ENCODE measurements at regions not wholly inside any gene's neighbourhood (a gene's known extent, or its start where the extent isn't known, plus 50 kb on each side); places are given as distances from the start of the nearest gene placed in this dataset.

DNA sequence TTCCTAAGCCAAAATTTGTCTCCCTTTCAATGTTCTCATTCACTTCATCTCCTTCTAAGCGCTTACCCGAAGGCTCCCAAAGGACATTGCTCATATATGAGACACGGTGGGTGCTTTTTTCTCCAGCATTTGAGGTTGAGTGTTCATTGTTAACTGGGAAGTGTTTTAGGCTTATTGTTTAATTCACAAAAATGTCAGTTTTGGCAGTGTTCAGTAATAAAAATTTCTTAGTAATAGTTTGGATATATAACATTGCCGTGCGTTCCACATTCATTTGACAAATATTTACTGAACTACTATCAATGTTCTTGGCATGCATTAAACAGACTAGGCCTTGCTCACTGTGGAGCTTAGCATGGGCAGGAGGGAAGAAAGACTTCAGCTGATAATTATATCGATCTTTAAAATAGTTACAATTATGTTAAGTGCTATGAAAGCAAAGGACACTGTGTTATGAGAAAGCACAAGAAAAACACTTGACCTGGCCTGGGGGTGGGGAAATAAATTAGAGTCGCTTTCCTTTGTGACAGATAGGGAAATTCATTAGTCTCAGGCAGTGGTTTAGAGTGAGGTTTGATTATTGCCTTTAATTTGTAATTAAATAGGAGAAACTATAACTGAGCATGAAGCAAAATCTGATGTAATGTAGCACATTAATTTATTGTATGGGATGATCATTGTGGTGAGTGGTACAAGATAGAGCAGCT is 82.2 kb upstream of the DOCK10 start:
- TF ChIP-seq, protein P1, sequence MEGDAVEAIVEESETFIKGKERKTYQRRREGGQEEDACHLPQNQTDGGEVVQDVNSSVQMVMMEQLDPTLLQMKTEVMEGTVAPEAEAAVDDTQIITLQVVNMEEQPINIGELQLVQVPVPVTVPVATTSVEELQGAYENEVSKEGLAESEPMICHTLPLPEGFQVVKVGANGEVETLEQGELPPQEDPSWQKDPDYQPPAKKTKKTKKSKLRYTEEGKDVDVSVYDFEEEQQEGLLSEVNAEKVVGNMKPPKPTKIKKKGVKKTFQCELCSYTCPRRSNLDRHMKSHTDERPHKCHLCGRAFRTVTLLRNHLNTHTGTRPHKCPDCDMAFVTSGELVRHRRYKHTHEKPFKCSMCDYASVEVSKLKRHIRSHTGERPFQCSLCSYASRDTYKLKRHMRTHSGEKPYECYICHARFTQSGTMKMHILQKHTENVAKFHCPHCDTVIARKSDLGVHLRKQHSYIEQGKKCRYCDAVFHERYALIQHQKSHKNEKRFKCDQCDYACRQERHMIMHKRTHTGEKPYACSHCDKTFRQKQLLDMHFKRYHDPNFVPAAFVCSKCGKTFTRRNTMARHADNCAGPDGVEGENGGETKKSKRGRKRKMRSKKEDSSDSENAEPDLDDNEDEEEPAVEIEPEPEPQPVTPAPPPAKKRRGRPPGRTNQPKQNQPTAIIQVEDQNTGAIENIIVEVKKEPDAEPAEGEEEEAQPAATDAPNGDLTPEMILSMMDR (IDR thresholded peaks at IDR 0.05) = no peak
- no peak for TF ChIP-seq POLR2A (IDR thresholded peaks at IDR 0.05)
